Islet precursor cell (in vitro differentiated cells): ENCODE measurements at regions not wholly inside any gene's neighbourhood (a gene's known extent, or its start where the extent isn't known, plus 50 kb on each side); places are given as distances from the start of the nearest gene placed in this dataset.

ENCODE experiments used
- DNase-seq: peaks from one replicate; pipeline ENCODE4 v3.0.0-alpha.2; 2018

- no peak for DNase-seq
Observed at GRCh38 chrX:137483554-137483953, 82.4 kb upstream of the ZIC3 start.

GRCh38 chrX:137482136-137482535, 83.8 kb upstream of the ZIC3 start:
- DNase-seq, result no peak

- DNase-seq, result no peak
Observed at GRCh38 chrX:137479386-137479785, 86.5 kb upstream of the ZIC3 start.

- DNase-seq, result no peak
Observed at GRCh38 chrX:137441711-137442110, 124.2 kb upstream of the ZIC3 start.

GRCh38 chrX:137432609-137433008, 133.3 kb upstream of the ZIC3 start:
- no peak for DNase-seq

- peak; percentile 71 for DNase-seq
Observed at GRCh38 chrX:137431693-137432488, 134.0 kb upstream of the ZIC3 start.

GRCh38 chrX:137430984-137431475, 134.9 kb upstream of the ZIC3 start:
- DNase-seq, result no peak

- DNase-seq, result no peak
Observed at GRCh38 chrX:137430301-137430700, 135.6 kb upstream of the ZIC3 start.

- DNase-seq, result no peak
Observed at GRCh38 chrX:137428766-137429591, 136.9 kb upstream of the ZIC3 start.

- DNase-seq, result no peak
Observed at GRCh38 chrX:137428221-137428661, 137.7 kb upstream of the ZIC3 start.

GRCh38 chrX:137427816-137428215, 138.1 kb upstream of the ZIC3 start:
- no peak for DNase-seq

GRCh38 chrX:137427426-137427778, 138.5 kb upstream of the ZIC3 start:
- no peak for DNase-seq

- no peak for DNase-seq
Observed at GRCh38 chrX:137426695-137427425, 139.1 kb upstream of the ZIC3 start.

- DNase-seq, result no peak
Observed at GRCh38 chrX:137425986-137426385, 139.9 kb upstream of the ZIC3 start.

- no peak for DNase-seq
Observed at GRCh38 chrX:137425273-137425902, 140.5 kb upstream of the ZIC3 start.

GRCh38 chrX:137424679-137425078, 141.2 kb upstream of the ZIC3 start:
- no peak for DNase-seq

GRCh38 chrX:137423241-137423640, 142.7 kb upstream of the ZIC3 start:
- no peak for DNase-seq

- no peak for DNase-seq
Observed at GRCh38 chrX:137418086-137418485, 147.8 kb upstream of the ZIC3 start.

GRCh38 chrX:137413190-137413589, 152.7 kb upstream of the ZIC3 start:
- DNase-seq, result no peak

GRCh38 chrX:137405449-137406140, 160.3 kb upstream of the ZIC3 start:
- no peak for DNase-seq

GRCh38 chrX:137401092-137401491, 164.8 kb upstream of the ZIC3 start:
- no peak for DNase-seq

- DNase-seq, result no peak
Observed at GRCh38 chrX:137387646-137388045, 178.3 kb upstream of the ZIC3 start.
